HCT116 (cell line): ENCODE measurements at regions not wholly inside any gene's neighbourhood (a gene's known extent, or its start where the extent isn't known, plus 50 kb on each side); places are given as distances from the start of the nearest gene placed in this dataset.

Experiments used
- CEBPB ChIP-seq: IDR thresholded peaks from 2 replicates; pipeline ENCODE4 v1.6.1; 2012; ENCODE audit warnings: low read depth
- EZH2 ChIP-seq: fragments of 200-600 bp; sonication (generic); IDR thresholded peaks from 2 replicates; pipeline ENCODE4 v1.6.1; 2017; ENCODE audit warnings: antibody characterized with exemption, mixed run types
- JUND ChIP-seq: IDR thresholded peaks from 2 replicates; pipeline ENCODE4 v1.6.1; 2012
- POLR2A ChIP-seq: IDR thresholded peaks from 2 replicates; pipeline ENCODE4 v1.7.0; 2011; ENCODE audit warnings: borderline replicate concordance; ENCODE audit not compliant: insufficient read depth, insufficient read length; ENCODE audit errors: extremely low read depth
- POLR2AphosphoS5 ChIP-seq: IDR thresholded peaks from 2 replicates; pipeline ENCODE4 v1.6.1; 2011; ENCODE audit warnings: mild to moderate bottlenecking, low read depth, low read length, moderate library complexity
- SIN3A ChIP-seq: IDR thresholded peaks from 2 replicates; pipeline ENCODE4 v1.6.1; 2012; ENCODE audit warnings: low read depth
- TCF7L2 ChIP-seq: IDR thresholded peaks from 2 replicates; pipeline ENCODE4 v1.7.0; 2011; ENCODE audit warnings: borderline replicate concordance, inconsistent platforms; ENCODE audit not compliant: insufficient read depth, insufficient read length; ENCODE audit errors: extremely low read depth
- TF ChIP-seq, protein P1 (sequence below), 3 experiments: fragments of 200-600 bp in 1 of 3; sonication (generic) in 1 of 3; IDR thresholded peaks in 2 of 3; conservative IDR thresholded peaks in 1 of 3; 2 replicates each; pipeline ENCODE4 v1.5.1; 2012 to 2017; ENCODE audit warnings: low read depth in 2 of 3, low read length in 2 of 3, antibody characterized with exemption in 1 of 3, borderline replicate concordance in 1 of 3, control low read depth in 1 of 3, mild to moderate bottlenecking in 1 of 3, mixed read lengths in 1 of 3, mixed run types in 1 of 3, moderate library complexity in 1 of 3; ENCODE audit not compliant: insufficient read depth in 1 of 3

DNA sequence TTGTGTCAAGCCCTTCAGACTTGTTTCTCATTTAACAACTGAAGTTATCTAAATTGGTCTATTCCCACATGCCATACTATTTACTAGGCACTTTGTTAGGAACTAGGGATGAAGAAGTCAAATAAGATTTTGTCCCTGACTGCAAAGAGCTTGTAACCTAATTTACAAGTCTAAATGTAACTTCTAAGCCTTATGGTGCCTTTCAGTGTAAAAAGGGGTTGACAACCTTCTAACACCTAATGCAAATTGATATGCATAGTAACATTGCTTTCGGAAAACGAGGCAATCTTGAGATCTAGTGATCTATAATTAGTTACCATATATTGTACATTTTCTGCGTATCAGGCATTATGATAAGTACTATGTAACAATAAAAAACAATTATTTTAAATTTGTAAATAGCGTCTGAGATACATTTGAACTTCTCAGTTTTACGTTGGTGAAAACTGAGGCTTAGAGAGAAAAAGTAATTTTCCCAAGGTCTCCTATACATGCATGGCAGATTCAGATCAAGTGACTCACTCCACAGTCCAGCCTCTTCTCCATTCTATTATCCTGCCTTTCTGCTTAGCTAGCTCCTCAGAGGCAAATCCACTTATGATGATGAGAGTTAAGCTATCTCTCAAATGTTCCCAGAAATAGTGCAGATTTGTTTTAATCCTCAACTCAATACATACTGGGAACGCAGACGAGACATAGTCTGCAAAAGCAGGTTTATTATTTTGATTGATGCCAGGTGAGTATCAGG lies 764.9 kb upstream of the SLITRK5 start:
- TF ChIP-seq, protein P1, sequence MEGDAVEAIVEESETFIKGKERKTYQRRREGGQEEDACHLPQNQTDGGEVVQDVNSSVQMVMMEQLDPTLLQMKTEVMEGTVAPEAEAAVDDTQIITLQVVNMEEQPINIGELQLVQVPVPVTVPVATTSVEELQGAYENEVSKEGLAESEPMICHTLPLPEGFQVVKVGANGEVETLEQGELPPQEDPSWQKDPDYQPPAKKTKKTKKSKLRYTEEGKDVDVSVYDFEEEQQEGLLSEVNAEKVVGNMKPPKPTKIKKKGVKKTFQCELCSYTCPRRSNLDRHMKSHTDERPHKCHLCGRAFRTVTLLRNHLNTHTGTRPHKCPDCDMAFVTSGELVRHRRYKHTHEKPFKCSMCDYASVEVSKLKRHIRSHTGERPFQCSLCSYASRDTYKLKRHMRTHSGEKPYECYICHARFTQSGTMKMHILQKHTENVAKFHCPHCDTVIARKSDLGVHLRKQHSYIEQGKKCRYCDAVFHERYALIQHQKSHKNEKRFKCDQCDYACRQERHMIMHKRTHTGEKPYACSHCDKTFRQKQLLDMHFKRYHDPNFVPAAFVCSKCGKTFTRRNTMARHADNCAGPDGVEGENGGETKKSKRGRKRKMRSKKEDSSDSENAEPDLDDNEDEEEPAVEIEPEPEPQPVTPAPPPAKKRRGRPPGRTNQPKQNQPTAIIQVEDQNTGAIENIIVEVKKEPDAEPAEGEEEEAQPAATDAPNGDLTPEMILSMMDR (IDR thresholded peaks at IDR 0.05 in 2 of 3, conservative IDR thresholded peaks at IDR 0.05 in 1 of 3; ENCODE audit: borderline replicate concordance in 1 of 3, insufficient read depth in 1 of 3, low read depth in 2 of 3, low read length in 2 of 3), result no peak
- TF ChIP-seq CEBPB, result no peak
- no peak for TF ChIP-seq EZH2
- no peak for TF ChIP-seq SIN3A
- TF ChIP-seq POLR2AphosphoS5, result no peak
- TF ChIP-seq JUND, result no peak
- no peak for TF ChIP-seq TCF7L2
- TF ChIP-seq POLR2A, result no peak
